SJSA1 (cell line): ENCODE measurements at regions not wholly inside any gene's neighbourhood (a gene's known extent, or its start where the extent isn't known, plus 50 kb on each side); places are given as distances from the start of the nearest gene placed in this dataset.
"Not testable (repeated sequence)": the region's sequence is repeated elsewhere in the genome, so short reads cannot be mapped to it uniquely, and the experiment has no call there.

ENCODE experiments used
- DNase-seq, 2 experiments: peaks; one replicate each; pipeline ENCODE4 v3.0.0-alpha.2; 2015 to 2020; ENCODE audit warnings: low spot score in 2 of 2, low read depth in 1 of 2
- H3K27ac ChIP-seq: fragments of 250-450 bp; sonication (Bioruptor Pico); 2 replicates; pipeline ENCODE4 v1.5.1; 2020; ENCODE audit warnings: mild to moderate bottlenecking, moderate library complexity
- H3K27me3 ChIP-seq: fragments of 250-450 bp; sonication (Bioruptor Pico); replicated peaks from 2 replicates; pipeline ENCODE4 v1.5.1; 2020; ENCODE audit warnings: mild to moderate bottlenecking, moderate library complexity
- H3K36me3 ChIP-seq: fragments of 250-450 bp; sonication (Bioruptor Pico); 2 replicates; pipeline ENCODE4 v1.5.1; 2020; ENCODE audit warnings: mild to moderate bottlenecking
- H3K4me1 ChIP-seq: fragments of 250-450 bp; sonication (Bioruptor Pico); replicated peaks from 2 replicates; pipeline ENCODE4 v1.6.1; 2021; ENCODE audit warnings: mild to moderate bottlenecking
- H3K4me3 ChIP-seq: fragments of 250-450 bp; sonication (Bioruptor Pico); 2 replicates; pipeline ENCODE4 v1.5.1; 2020; ENCODE audit warnings: mild to moderate bottlenecking
- H3K9me3 ChIP-seq: fragments of 250-450 bp; sonication (Bioruptor Pico); replicated peaks from 2 replicates; pipeline ENCODE4 v1.5.1; 2020; ENCODE audit warnings: mild to moderate bottlenecking

DNA sequence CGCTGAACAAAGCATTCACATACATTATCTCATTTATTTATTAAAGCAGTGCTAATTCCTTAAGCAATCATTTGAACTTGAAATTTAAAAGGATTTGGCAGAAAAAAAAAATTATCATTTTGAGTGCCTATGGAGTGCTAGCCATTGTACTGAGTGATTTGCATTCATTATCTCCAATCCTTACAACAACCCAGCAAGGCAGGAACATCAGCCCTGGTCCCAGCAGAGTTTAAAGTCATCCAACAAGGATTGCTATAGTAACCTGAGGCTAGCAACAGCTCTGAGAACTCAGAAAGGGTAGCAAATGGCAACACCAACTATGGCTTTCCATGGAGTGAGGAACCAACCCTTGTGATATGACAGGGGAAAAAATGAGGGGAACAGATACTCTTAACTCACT lies 237.6 kb upstream of the SETMAR start:
- no peak overlapping the region for H3K4me3 ChIP-seq

DNA sequence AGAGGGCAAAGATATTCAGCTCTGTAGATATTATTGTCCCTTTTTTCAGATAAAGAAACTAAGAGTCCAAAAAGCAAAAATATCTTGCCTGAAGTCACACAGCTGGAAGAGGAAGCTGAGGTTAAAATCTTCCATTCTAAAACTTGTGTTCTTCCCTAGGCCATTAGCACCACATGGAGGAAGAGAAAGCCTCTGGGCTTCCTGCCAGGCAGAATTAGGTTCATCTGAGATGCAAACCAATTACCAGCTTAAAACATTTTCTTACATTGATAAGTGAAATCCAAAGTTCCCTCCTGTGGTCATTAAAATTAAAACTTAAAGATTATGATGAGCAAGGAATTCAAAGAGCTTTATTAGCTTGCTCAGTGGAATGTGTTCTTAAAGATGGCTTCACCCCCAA lies 235.3 kb upstream of the SETMAR start:
- DNase-seq = no peak
- H3K36me3 ChIP-seq = no peaks in the 10 kb centered on the region
- H3K4me3 ChIP-seq = no peak overlapping the region

More for the DNA sequence above, 237.6 kb upstream of the SETMAR start:
- H3K27ac ChIP-seq = no peak overlapping the region
- DNase-seq = no peak
- no peaks in the 10 kb centered on the region for H3K4me1 ChIP-seq
- H3K27me3 ChIP-seq = no peaks in the 10 kb centered on the region
- no peaks in the 10 kb centered on the region for H3K36me3 ChIP-seq
- H3K9me3 ChIP-seq = no peaks in the 10 kb centered on the region

DNA sequence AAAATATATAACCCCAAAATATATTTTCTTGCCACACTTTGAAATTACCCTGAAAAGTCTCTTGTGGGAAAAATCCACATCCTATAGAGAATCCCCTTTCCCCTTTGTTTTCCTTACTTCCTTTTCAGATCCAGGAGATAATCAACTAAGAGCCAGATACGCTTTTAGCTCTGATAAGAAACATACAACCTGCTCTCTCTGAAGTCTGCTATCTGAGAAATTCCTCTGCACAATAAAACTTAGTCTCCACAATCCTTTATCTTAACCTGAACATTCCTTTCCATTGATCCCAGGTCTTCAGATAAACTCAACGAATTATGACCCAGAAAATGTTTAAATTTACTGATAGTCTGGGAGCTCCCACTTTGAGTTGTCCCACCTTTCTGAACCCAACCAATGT lies 233.4 kb upstream of the SETMAR start:
- Histone ChIP-seq H3K4me1 (no peaks in the 10 kb centered on the region), H3K27me3 (no peaks in the 10 kb centered on the region), H3K36me3 (no peaks in the 10 kb centered on the region), H3K4me3 (no peak overlapping the region), H3K9me3 (no peaks in the 10 kb centered on the region), H3K27ac (no peak overlapping the region)
- DNase-seq = no peak

More for the DNA sequence above, 235.3 kb upstream of the SETMAR start:
- H3K27me3 ChIP-seq = no peaks in the 10 kb centered on the region
- H3K4me1 ChIP-seq = no peaks in the 10 kb centered on the region
- H3K27ac ChIP-seq = no peak overlapping the region
- no peaks in the 10 kb centered on the region for H3K9me3 ChIP-seq

DNA sequence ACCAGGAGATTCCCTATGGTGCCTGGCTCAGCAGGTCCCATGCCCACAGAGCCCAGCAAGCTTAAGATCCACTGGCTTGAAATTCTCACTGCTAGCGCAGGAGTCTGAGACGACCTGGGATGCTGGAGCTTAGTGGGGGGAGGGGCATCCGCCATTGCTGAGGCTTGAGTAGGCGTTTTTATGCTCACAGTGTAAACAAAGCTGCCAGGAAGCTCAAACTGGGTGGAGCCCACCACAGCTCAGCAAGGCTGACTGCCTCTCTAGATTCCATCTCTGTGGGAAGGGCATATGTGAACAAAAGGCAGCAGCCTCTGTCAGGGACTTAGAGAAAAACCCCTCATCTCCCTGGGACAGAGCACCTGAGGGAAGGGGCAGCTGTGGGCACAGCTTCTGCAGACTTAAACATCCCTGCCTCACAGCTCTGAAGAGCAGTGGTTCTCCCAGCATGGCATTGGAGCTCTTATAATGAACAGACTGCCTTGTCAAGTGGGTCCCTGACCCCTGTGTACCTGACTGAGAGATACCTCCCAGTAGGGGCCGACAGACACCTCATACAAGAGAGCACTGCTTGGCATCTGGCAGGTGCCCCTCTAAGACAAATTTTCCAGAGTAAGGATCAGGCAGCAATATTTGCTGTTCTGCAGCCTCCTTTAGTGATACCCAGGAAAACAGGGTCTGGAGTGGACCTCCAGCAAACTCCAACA lies 231.5 kb upstream of the SETMAR start:
- H3K36me3 ChIP-seq = no peaks in the 10 kb centered on the region
- H3K27ac ChIP-seq = no peak overlapping the region
- DNase-seq = no peak
- H3K27me3 ChIP-seq = no peaks in the 10 kb centered on the region
- no peaks in the 10 kb centered on the region for H3K4me1 ChIP-seq
- no peak overlapping the region for H3K4me3 ChIP-seq
- H3K9me3 ChIP-seq = no peaks in the 10 kb centered on the region

DNA sequence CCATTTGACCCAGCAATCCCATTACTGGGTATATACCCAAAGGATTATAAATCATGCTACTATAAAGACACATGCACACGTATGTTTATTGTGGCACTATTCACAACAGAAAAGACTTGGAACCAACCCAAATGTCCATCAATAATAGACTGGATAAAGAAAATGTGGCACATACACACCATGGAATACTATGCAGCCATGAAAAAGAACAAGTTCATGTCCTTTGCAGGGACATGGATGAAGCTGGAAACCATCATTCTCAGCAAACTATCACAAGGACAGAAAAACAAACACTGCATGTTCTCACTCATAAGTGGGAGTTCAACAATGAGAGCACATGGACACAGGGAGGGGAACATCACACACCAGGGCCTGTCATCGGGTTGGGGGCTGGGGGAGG lies 225.9 kb upstream of the SETMAR start:
- not testable (repeated sequence) for H3K4me1 ChIP-seq, DNase-seq, H3K27me3 ChIP-seq, H3K4me3 ChIP-seq, H3K9me3 ChIP-seq, H3K27ac ChIP-seq, H3K36me3 ChIP-seq

DNA sequence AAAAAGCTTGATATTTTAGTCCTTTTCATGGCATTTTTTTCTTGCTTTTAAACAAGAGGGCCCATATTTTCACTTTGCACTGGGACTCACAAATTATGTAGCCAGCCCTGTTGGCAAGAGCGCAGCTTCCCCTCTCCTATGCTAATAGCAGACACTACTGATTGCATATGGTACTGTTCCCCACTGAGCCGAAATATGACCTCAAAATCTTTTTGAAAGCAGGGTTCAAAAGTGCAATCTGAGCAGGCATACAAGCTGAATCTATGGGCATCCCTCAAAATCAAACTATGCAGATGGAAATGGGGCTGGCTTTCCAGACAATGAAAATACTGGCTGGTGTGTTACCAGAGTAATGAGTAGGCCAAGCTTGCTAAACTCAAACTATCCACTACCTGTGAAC lies 225.2 kb upstream of the SETMAR start:
- H3K36me3 ChIP-seq = no peaks in the 10 kb centered on the region
- no peak for DNase-seq
- H3K4me3 ChIP-seq = no peak overlapping the region
- H3K27ac ChIP-seq = no peak overlapping the region
- H3K9me3 ChIP-seq = no peaks in the 10 kb centered on the region
- H3K27me3 ChIP-seq = no peaks in the 10 kb centered on the region
- no peaks in the 10 kb centered on the region for H3K4me1 ChIP-seq

DNA sequence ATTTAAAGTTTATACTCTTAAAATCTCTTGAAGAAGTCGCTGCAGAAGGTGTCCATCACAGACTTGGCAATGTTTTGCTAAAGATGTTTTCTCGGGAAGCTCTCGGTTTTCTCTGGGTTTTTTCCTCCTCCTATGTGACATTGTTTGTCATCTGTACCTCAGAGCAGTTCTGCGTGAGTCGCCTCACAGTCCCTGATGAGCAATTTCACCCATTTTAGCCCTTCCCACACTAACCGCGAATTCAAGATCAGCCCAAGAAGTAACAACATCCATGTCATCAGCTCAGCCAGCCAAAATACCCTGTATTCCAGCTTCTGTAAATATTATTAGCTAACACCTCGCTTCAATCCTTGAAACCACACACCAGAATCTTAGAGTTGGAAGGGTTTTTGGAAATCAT lies 224.3 kb upstream of the SETMAR start:
- Histone ChIP-seq H3K27ac (no peak overlapping the region), H3K4me1 (no peaks in the 10 kb centered on the region), H3K27me3 (no peaks in the 10 kb centered on the region), H3K4me3 (no peak overlapping the region), H3K36me3 (no peaks in the 10 kb centered on the region), H3K9me3 (no peaks in the 10 kb centered on the region)
- no peak for DNase-seq

DNA sequence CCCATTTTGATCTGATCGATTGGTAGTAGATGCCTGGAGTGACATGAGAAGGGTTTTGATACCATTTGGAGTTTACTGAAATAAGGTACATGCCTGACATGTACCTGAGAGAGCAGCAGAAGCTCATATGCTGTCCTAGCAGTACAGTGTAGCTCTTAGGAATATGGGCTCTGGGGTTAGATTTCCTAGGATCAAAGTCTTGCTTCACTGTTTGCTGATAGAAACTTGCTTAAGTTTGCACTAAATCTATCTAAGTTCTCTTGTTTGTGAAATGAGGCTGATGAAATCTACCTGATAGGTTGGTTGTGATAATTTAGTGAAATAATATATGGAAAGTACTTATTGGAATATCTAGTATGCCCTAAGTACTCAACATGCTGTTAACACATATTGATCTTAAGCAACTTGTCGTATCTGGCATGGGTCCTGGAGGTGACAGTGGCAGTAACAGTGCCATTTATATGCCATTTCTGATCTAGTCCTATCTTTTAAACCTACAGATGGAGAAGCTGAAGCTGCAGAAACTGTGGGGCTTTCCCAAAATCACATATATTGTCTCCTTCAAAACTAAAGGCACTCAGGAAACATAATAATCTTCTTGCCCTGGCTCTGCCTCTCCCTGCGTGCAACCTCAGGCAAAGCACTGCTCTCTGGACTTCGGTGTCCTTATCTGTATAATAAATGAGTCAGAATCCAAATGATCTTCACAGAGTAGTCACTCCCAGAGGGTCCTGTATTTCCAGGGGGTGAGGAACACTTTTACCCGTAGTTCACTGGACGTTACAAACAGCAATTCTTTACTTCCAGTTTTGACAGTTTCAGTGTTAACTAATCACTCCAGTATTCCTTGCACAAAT lies 223.6 kb upstream of the SETMAR start:
- Histone ChIP-seq H3K4me1 (no peaks in the 10 kb centered on the region), H3K36me3 (no peaks in the 10 kb centered on the region), H3K27ac (no peak overlapping the region), H3K27me3 (no peaks in the 10 kb centered on the region), H3K9me3 (no peaks in the 10 kb centered on the region), H3K4me3 (no peak overlapping the region)
- no peak for DNase-seq

DNA sequence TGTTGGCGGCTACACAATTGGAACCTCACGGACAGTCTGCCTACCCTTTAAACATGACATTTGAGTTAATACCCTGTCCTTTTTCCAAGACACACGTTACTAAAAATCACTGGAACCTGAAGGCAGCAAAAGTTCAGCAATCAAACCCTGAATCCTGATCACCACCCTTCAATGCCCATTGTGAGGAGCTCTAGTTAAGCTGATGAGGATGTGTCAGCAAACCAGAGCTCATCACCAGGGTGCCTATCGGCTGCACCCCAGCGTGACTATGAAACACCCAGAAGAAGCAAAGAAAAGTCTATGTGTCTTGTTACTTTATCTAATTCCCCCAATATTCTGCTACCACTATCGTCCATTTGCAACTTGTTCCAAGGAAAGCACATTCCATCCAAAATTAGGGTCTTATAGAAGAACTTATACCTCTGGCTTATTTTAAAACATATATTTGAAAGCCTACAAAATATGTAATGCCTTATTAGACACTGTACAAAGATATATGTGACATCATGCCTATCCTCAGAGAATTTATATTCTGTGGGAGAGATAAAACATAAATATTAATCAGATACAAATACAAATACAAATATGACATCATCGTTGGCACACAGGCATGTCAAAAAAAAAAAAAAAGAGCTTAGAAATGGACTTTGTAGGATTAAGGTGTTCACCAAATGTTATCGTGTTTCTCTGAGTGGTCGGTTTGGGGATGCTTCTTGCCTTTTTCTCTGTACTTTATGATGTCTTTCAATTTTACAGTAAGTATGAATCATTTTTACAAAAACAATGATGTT lies 219.7 kb upstream of the SETMAR start:
- Histone ChIP-seq H3K36me3 (no peaks in the 10 kb centered on the region), H3K9me3 (no peaks in the 10 kb centered on the region), H3K27ac (no peak overlapping the region), H3K4me1 (no peaks in the 10 kb centered on the region), H3K4me3 (no peak overlapping the region), H3K27me3 (no peaks in the 10 kb centered on the region)
- no peak for DNase-seq

DNA sequence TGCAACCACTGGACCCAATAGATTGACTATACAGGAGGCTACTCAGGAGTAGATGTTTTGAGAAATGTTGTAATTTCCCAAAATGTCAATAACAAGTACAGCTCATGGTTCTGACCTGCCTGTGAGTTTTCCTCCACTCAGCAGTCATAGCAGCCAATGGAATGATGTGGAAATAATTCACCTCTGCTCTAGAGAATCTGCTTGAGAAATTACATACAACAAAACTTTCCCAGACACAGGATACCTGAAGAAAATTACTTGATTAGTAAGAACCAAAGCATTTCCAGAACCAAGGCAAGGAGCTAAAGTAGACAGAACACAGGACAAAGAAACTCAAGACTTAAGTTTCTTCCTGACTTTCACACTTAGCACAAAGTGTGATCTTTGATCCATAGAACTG lies 218.9 kb upstream of the SETMAR start:
- H3K4me1 ChIP-seq = no peaks in the 10 kb centered on the region
- DNase-seq = no peak
- no peak overlapping the region for H3K4me3 ChIP-seq
- H3K9me3 ChIP-seq = no peaks in the 10 kb centered on the region
- no peaks in the 10 kb centered on the region for H3K27me3 ChIP-seq
- no peak overlapping the region for H3K27ac ChIP-seq
- H3K36me3 ChIP-seq = no peaks in the 10 kb centered on the region

DNA sequence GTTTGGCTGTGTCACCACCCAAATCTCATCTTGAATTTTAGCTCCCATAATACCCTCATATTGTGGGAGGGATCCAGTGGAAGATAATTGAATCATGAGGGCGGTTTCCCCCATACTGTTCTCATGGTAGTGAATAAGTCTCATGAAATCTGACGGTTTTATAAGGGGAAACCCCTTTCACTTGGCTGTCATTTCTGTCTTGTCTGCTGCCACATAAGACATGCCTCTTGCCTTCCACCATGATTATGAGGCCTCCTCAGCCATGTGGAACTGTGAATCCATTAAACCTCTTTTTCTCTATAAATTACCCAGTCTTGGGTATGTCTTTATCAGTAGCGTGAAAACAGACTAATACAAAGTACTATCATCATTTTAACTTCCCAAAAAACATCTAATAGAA lies 216.5 kb upstream of the SETMAR start:
- DNase-seq, H3K4me3 ChIP-seq, H3K4me1 ChIP-seq, H3K27me3 ChIP-seq, H3K9me3 ChIP-seq, H3K27ac ChIP-seq, H3K36me3 ChIP-seq: not testable (repeated sequence)

DNA sequence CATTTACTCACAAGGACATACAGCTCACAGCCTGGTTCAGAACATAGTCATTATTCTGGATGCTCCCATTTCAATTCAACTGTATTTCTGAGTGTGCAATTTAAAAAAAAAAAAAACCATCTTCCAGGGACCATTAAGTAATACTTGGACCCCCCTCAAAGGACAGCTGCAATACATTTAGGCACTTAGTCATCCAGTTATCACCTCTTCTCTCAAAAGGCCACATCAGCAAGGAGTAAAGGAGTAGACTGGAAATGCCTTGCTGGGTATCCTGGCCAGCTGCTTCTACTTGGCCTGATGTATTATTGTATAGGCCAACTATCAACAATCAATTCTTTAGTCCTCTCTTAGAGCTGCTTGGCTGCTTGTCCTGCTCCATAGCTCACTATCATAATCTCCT lies 211.4 kb upstream of the SETMAR start:
- Histone ChIP-seq H3K4me1 (no peaks in the 10 kb centered on the region), H3K9me3 (no peaks in the 10 kb centered on the region), H3K27me3 (no peaks in the 10 kb centered on the region), H3K4me3 (no peak overlapping the region), H3K36me3 (no peaks in the 10 kb centered on the region), H3K27ac (no peak overlapping the region)
- DNase-seq = no peak

DNA sequence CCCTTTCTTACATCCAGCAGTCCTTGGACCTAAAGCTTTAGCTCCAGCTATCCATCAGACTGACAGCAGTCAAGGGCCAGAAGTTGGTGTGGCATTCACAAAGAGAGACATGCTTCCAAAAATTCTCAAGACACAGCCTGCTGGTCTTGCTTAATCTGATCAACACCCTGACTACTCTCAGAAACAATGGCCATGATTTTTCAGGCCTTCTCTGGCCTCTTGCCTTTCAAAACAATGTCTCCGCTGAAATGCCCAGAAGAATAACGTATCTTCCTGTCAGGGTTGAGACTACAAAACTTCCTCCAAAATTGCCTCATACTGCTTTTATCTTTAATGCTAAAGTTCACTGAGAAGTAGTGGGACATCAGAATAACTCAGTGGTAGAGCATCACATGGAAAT lies 205.4 kb upstream of the SETMAR start:
- Histone ChIP-seq H3K36me3 (no peaks in the 10 kb centered on the region), H3K27ac (no peak overlapping the region), H3K4me1 (no peaks in the 10 kb centered on the region), H3K9me3 (no peaks in the 10 kb centered on the region), H3K4me3 (no peak overlapping the region), H3K27me3 (no peaks in the 10 kb centered on the region)
- no peak for DNase-seq

DNA sequence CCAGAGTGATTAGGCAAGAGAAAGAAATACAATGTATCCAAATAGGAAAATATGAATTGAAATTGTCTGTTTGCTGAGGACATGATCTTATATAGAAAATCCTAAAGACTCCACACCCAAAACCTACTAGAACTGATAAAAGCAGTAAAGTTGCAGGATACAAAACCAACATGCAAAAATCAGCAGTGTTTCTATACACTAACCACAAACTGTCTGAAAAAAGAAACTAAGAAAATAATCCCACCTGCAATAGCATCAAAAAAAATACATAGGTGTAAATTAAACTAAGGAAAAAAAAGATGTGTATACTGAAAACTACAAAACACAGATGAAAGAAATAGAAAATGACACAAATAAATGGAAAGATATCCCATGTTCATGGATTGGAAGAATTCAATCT lies 203.6 kb upstream of the SETMAR start:
- H3K4me3 ChIP-seq = no peak overlapping the region
- no peak for DNase-seq

More for the DNA sequence above, 203.6 kb upstream of the SETMAR start:
- Histone ChIP-seq H3K9me3 (no peaks in the 10 kb centered on the region), H3K27me3 (no peaks in the 10 kb centered on the region), H3K4me1 (no peaks in the 10 kb centered on the region), H3K27ac (no peak overlapping the region), H3K36me3 (no peaks in the 10 kb centered on the region)
